NCI-H345 treated with DMSO at 0.1 percent for 48 hours (cell line): ENCODE measurements at regions not wholly inside any gene's neighbourhood (a gene's known extent, or its start where the extent isn't known, plus 50 kb on each side); places are given as distances from the start of the nearest gene placed in this dataset.
"Not testable (repeated sequence)": the region's sequence is repeated elsewhere in the genome, so short reads cannot be mapped to it uniquely, and the experiment has no call there.

Experiments used
- DNase-seq: peaks from one replicate; lab custom pipeline; 2025; ENCODE audit not compliant: unreplicated experiment; lab: John Stamatoyannopoulos, UW

GRCh38 chr14:104303705-104304425, 165.5 kb downstream of the KIF26A start:
- no peak for DNase-seq

DNA sequence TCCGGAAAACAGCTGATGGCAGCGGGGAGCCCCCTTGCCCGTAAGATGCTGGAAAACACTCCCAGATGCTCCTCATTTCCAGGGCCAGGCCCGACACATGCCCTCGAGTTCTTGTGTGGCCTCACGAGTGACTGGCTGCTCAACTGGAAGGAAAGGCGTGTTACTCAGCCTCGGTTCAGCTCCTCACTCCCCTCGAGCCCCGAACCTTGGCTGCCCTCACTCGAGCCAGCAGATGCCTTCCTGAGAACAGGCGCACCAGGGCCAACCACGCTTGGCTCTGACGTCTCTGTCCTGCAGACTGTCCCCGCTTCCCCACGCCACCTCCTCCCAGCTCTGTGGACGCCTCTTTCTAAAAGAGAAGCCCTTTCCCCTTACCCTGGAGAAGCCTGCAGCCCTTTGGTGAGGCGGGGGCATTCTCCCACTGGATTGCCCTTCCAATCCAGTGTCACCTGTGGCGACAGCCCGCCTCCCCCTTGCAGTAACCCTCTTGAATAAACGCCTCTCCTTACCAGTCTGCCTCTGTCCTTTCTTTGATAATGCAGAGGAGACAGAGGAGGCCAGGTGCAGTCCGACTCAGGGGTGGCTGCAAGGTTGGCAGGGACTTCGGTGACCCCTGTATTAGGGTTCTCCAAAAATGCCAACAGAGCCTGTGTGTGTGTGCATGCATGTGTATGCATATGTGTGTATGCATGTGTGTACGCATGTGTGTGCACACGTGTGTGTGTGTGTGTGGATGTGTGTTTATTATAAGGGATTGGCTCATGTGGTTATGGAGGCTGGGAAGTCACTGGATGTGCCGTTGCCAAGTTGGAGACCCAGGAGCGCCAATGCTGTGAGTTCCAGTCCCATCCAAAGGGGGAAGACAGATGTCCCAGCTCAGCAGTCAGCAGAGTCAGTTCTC, 166.3 kb downstream of the KIF26A start:
- no peak for DNase-seq

DNA sequence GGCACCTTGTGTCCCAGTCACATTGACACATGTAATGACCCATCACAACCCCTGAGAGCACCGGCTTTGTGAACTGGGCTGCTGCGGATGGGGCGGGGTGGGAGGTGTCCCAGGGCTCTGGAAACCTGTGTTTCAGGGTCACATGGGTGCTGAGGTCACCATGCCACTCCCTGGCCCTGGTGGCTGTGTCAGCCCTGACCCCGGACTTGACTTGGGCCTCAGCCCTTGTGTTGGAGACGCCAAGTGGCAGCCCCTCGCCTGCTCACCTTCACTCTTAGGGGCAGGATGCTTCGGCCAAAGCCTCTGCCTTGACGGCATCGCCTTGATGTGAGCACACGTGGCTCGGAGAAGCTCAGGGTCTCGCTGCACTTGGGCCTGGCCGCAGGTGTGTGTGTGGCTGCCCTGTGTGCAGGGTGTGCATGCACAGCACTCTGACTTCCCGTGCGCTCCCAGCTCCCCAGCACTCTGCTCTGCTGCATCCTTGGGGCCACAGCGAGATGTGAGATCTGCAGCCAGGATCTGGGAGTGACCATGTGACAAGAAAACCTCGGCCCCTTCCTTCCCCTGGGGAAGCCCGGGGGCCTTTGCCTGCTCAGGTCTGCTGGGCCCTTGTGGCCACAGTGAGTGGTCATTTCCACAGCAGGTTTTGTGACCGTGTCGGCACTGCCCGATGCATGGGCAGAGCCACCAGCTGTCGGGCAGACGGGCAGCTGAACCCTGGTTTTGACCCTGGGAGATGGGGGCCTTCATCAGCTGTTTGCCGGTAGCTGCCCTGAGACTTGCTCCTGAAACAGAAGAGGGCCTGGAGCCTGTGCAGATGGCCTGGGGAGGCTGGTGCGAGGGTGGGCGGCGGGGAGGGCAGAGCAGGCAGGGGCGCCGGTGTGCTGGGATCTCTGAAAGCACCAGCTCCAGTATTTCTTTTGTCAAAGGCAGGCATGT, 167.4 kb downstream of the KIF26A start:
- no peak for DNase-seq

- DNase-seq: no peak
These were observed 168.2 kb downstream of the KIF26A start for GRCh38 chr14:104306450-104307040.

GRCh38 chr14:104307246-104307626, 168.8 kb downstream of the KIF26A start:
- DNase-seq: no peak

DNA sequence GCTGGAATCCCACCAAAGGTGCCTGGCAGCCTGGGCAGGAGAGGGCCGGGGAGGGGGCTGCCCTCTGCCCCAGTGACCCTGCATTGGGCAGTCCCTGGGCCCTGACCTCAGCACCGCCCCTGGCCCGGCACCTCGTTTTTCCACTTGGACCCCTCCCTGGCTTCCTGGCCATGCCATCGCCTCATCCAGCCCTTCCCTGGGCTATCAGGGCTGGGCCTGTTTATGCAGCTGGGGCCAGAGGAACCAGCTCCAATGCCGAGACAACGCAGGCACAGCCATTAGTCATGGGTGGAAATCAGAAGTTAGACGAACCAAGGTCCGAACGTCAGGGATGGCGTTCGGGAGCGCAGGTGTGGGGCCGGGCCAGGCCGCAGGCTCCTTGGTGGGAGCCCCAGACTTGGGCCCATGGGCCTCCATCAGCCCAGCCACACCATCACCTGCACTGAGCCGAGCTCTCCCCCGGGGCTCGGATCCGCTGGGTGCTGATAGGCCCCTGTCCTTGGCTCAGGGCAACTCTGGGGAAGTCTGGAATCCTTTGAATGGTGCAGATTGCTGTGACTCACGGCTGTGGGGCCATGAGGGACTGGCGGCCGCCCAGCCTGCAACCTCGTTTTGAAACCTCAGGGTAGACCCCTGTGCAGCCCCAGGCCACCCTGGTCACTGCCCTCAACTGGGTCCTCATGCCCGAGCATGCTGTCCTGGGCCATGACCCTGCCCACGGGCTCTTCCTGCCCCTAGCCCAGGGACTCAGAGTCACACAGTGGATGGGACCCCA, 169.4 kb downstream of the KIF26A start:
- no peak for DNase-seq

DNA sequence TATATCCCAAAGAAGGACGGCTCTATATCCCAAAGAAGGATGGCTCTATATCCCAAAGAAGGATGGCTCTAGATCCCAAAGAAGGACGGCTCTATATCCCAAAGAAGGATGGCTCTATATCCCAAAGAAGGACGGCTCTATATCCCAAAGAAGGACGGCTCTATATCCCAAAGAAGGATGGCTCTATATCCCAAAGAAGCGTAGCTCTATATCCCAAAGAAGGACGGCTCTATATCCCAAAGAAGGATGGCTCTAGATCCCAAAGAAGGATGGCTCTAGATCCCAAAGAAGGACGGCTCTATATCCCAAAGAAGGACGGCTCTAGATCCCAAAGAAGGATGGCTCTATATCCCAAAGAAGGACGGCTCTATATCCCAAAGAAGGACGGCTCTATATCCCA, 170.1 kb downstream of the KIF26A start:
- not testable (repeated sequence) for DNase-seq

- DNase-seq: no peak
These were observed 171.4 kb downstream of the KIF26A start for GRCh38 chr14:104309657-104310369.

- DNase-seq: no peak
These were observed 173.0 kb downstream of the KIF26A start for GRCh38 chr14:104311358-104311757.

- DNase-seq: no peak
These were observed 175.3 kb downstream of the KIF26A start for GRCh38 chr14:104313674-104314073.

- no peak for DNase-seq
These were observed 176.0 kb downstream of the KIF26A start for GRCh38 chr14:104314251-104314941.

GRCh38 chr14:104315169-104315568, 176.8 kb downstream of the KIF26A start:
- no peak for DNase-seq

DNA sequence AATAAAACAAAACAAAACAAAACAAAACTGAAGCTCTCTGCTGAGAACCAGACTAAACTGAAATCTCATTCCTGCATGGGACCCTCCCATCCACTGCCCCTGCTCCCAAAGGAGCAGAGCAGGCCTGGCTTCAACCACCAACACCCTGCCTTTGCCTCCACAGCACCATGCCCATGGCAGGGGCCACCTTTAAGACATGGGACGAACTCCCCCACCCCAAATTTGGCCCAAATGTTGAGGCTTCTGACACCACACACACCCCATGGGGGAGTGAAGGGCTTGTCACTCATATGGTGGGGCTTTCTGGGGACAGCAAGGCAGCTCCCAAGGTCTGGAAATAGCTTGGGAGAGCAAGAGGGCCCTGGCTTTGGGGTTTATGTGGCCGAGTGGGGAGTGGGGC, 177.2 kb downstream of the KIF26A start:
- DNase-seq: no peak

DNA sequence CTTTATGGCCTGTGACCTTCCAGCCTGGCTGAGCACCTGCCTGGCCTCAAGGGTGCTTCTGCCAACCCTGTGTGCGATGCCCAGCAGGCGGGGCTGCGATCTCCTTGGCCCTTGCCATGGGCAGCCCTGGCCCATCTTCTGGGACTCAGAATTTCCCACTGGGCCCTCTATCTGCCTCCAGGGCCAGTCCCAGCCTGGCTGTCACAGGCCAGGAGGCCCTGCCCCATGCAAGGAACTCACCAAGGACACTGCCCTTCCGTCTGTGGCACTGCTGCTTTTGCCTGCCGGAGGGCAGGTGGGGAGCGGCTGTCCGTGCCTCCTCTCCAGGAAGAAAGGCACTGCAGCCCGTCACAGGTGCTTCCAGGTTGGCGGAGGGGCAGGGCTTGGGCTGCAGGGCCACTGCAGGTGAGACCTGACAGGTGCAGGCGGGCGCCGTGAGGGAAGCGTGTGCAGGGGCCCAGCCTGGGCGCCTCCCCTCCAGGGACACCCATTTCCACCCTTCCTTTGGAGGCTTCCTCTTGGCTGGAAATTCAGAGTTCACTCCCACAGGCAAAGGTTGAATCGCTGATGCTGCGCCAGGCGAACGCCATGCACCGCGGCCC, 177.8 kb downstream of the KIF26A start:
- no peak for DNase-seq

GRCh38 chr14:104316723-104317491, 178.5 kb downstream of the KIF26A start:
- no peak for DNase-seq

DNA sequence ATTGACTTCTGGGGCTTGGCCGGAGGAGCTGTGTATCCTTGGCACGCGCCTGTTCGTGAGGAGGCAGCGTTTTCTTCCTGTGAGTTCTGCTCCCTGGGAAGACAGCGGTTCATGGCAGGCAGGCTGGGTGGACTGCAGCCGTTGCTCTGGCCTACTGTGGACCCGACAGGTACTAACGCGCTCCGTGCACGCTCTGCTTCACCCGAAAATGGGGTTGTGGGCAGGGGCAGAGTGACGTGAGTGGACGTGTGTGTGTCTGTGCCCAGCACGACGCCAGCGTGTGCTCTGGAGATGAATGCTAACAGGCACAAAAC, 179.1 kb downstream of the KIF26A start:
- no peak for DNase-seq

GRCh38 chr14:104317975-104318557, 179.7 kb downstream of the KIF26A start:
- DNase-seq: no peak
